ENCODE measurements at regions not wholly inside any gene's neighbourhood (a gene's known extent, or its start where the extent isn't known, plus 50 kb on each side); places are given as distances from the start of the nearest gene placed in this dataset.

- TF ChIP-seq POLR2AphosphoS5 (IDR thresholded peaks at IDR 0.05) (no peak), CTCF (IDR thresholded peaks at IDR 0.05; ENCODE audit: poor library complexity, severe bottlenecking) (no peak), RAD21 (conservative IDR thresholded peaks at IDR 0.05) (no peak), EZH2 (IDR thresholded peaks at IDR 0.05; ENCODE audit: borderline replicate concordance, insufficient read depth, low read length, poor library complexity, severe bottlenecking) (no peak), EP300 (conservative IDR thresholded peaks at IDR 0.05; ENCODE audit: poor library complexity, severe bottlenecking) (no peak), MXI1 (conservative IDR thresholded peaks at IDR 0.05; ENCODE audit: poor library complexity, severe bottlenecking) (no peak), TAF1 (IDR thresholded peaks at IDR 0.05; ENCODE audit: low read depth) (no peak), REST (IDR thresholded peaks at IDR 0.05; ENCODE audit: borderline replicate concordance) (no peak)
Observed at GRCh38 chr13:57988276-57988675, 356.7 kb downstream of the PCDH17 start.
